WTC11 (cell line): ENCODE measurements at regions not wholly inside any gene's neighbourhood (a gene's known extent, or its start where the extent isn't known, plus 50 kb on each side); places are given as distances from the start of the nearest gene placed in this dataset.
"Not testable (repeated sequence)": the region's sequence is repeated elsewhere in the genome, so short reads cannot be mapped to it uniquely, and the experiment has no call there.

Source experiments
- ATAC-seq: fragments of 200-7000 bp; cut with Tn5 transposase; 2 replicates; pipeline ENCODE4 v1.10.0; 2021; ENCODE audit warnings: mild to moderate bottlenecking, moderate library complexity
- CTCF ChIA-PET: fragments of 300-600 bp; sonication (Branson Sonifier 250); formaldehyde crosslinking; loops from one replicate; lab custom pipeline; 2021; ENCODE audit warnings: antibody characterized with exemption; lab: Charles Lee
- POLR2A ChIA-PET: fragments of 350-600 bp; sonication (Branson Sonifier 250); formaldehyde crosslinking; loops from one replicate; lab custom pipeline; 2021; ENCODE audit warnings: antibody characterized with exemption; lab: Charles Lee
- DNase-seq: peaks from one replicate; pipeline ENCODE4 v3.0.0; 2021; ENCODE audit warnings: low spot score
- H3K27ac Mint-ChIP-seq: 2 replicates; pipeline ENCODE4 v1.8.0; 2021; ENCODE audit warnings: mixed read lengths
- H3K27me3 Mint-ChIP-seq: 2 replicates; pipeline ENCODE4 v1.8.0; 2021; ENCODE audit warnings: low read depth, mild to moderate bottlenecking, moderate library complexity, mixed read lengths
- H3K36me3 Mint-ChIP-seq: 2 replicates; pipeline ENCODE4 v1.8.0; 2021; ENCODE audit warnings: mixed read lengths
- H3K4me1 Mint-ChIP-seq: 2 replicates; pipeline ENCODE4 v1.8.0; 2022; ENCODE audit warnings: mixed read lengths
- H3K4me3 Mint-ChIP-seq: 2 replicates; pipeline ENCODE4 v1.8.0; 2021; ENCODE audit warnings: mild to moderate bottlenecking, moderate library complexity, mixed read lengths
- H3K9me3 Mint-ChIP-seq: 2 replicates; pipeline ENCODE4 v1.8.0; 2021; ENCODE audit warnings: mixed read lengths
- ELF4 ChIP-seq: sonication (generic); formaldehyde crosslinking; IDR thresholded peaks from 2 replicates; pipeline ENCODE4 v1.8.1; 2022; ENCODE audit warnings: low read depth, mild to moderate bottlenecking, moderate library complexity, missing genetic modification reagents
- ETV6 ChIP-seq: sonication (generic); formaldehyde crosslinking; IDR thresholded peaks from 2 replicates; pipeline ENCODE4 v1.8.1; 2022; ENCODE audit warnings: mild to moderate bottlenecking, missing genetic modification reagents
- FOXK1 ChIP-seq: sonication (generic); formaldehyde crosslinking; IDR thresholded peaks from 2 replicates; pipeline ENCODE4 v1.8.0; 2022; ENCODE audit warnings: mild to moderate bottlenecking, moderate library complexity, missing genetic modification reagents
- FOXP1 ChIP-seq: sonication (generic); formaldehyde crosslinking; IDR thresholded peaks from 2 replicates; pipeline ENCODE4 v1.8.0; 2022; ENCODE audit warnings: missing genetic modification reagents, mild to moderate bottlenecking, moderate library complexity, borderline replicate concordance
- GRHL2 ChIP-seq: fragments of 250-450 bp; sonication (Bioruptor Pico); IDR thresholded peaks from 2 replicates; pipeline ENCODE4 v1.8.0; 2022; ENCODE audit warnings: mild to moderate bottlenecking, moderate library complexity; ENCODE audit not compliant: insufficient replicate concordance, severe bottlenecking
- TP53 ChIP-seq: sonication (generic); formaldehyde crosslinking; IDR thresholded peaks from 2 replicates; pipeline ENCODE4 v1.8.1; 2023; ENCODE audit warnings: mild to moderate bottlenecking, missing genetic modification reagents
- USF2 ChIP-seq: sonication (generic); formaldehyde crosslinking; IDR thresholded peaks from 2 replicates; pipeline ENCODE4 v1.8.1; 2023; ENCODE audit warnings: mild to moderate bottlenecking, missing genetic modification reagents, moderate library complexity
- ZNF121 ChIP-seq: sonication (generic); formaldehyde crosslinking; IDR thresholded peaks from 2 replicates; pipeline ENCODE4 v1.8.0; 2023; ENCODE audit warnings: missing genetic modification reagents
- TF ChIP-seq, protein P1 (sequence below): sonication (generic); formaldehyde crosslinking; IDR thresholded peaks from 2 replicates; pipeline ENCODE4 v1.8.1; 2023; ENCODE audit warnings: mild to moderate bottlenecking, moderate library complexity, missing genetic modification reagents
- TF ChIP-seq, protein P2 (sequence below): sonication (generic); formaldehyde crosslinking; IDR thresholded peaks from 2 replicates; pipeline ENCODE4 v1.8.1; 2023; ENCODE audit warnings: mild to moderate bottlenecking, missing genetic modification reagents
- TF ChIP-seq, protein P3 (sequence below): sonication (generic); formaldehyde crosslinking; IDR thresholded peaks from 2 replicates; pipeline ENCODE4 v1.8.0; 2022; ENCODE audit warnings: mild to moderate bottlenecking, missing genetic modification reagents
- TF ChIP-seq, protein P4 (sequence below): sonication (generic); formaldehyde crosslinking; IDR thresholded peaks from 2 replicates; pipeline ENCODE4 v1.8.1; 2023; ENCODE audit warnings: mild to moderate bottlenecking, missing genetic modification reagents, borderline replicate concordance

- TF ChIP-seq, protein P1, sequence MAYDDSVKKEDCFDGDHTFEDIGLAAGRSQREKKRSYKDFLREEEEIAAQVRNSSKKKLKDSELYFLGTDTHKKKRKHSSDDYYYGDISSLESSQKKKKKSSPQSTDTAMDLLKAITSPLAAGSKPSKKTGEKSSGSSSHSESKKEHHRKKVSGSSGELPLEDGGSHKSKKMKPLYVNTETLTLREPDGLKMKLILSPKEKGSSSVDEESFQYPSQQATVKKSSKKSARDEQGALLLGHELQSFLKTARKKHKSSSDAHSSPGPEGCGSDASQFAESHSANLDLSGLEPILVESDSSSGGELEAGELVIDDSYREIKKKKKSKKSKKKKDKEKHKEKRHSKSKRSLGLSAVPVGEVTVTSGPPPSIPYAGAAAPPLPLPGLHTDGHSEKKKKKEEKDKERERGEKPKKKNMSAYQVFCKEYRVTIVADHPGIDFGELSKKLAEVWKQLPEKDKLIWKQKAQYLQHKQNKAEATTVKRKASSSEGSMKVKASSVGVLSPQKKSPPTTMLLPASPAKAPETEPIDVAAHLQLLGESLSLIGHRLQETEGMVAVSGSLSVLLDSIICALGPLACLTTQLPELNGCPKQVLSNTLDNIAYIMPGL (CRISPR knock-in tag), result no peak
- TF ChIP-seq FOXK1 (CRISPR knock-in tag) (no peak), GRHL2 (no peak), ETV6 (no peak), USF2 (CRISPR knock-in tag) (no peak), TP53 (no peak), FOXP1 (CRISPR knock-in tag) (no peak), ZNF121 (CRISPR knock-in tag) (no peak), ELF4 (no peak)
- TF ChIP-seq, protein P2, sequence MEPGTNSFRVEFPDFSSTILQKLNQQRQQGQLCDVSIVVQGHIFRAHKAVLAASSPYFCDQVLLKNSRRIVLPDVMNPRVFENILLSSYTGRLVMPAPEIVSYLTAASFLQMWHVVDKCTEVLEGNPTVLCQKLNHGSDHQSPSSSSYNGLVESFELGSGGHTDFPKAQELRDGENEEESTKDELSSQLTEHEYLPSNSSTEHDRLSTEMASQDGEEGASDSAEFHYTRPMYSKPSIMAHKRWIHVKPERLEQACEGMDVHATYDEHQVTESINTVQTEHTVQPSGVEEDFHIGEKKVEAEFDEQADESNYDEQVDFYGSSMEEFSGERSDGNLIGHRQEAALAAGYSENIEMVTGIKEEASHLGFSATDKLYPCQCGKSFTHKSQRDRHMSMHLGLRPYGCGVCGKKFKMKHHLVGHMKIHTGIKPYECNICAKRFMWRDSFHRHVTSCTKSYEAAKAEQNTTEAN (CRISPR knock-in tag), result no peak
- TF ChIP-seq, protein P3, sequence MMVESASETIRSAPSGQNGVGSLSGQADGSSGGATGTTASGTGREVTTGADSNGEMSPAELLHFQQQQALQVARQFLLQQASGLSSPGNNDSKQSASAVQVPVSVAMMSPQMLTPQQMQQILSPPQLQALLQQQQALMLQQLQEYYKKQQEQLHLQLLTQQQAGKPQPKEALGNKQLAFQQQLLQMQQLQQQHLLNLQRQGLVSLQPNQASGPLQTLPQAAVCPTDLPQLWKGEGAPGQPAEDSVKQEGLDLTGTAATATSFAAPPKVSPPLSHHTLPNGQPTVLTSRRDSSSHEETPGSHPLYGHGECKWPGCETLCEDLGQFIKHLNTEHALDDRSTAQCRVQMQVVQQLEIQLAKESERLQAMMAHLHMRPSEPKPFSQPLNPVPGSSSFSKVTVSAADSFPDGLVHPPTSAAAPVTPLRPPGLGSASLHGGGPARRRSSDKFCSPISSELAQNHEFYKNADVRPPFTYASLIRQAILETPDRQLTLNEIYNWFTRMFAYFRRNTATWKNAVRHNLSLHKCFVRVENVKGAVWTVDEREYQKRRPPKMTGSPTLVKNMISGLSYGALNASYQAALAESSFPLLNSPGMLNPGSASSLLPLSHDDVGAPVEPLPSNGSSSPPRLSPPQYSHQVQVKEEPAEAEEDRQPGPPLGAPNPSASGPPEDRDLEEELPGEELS (CRISPR knock-in tag), result no peak
- TF ChIP-seq, all 79 proteins: peak for 0
Observed at GRCh38 chr4:158395889-158396288, 125.8 kb upstream of the RXFP1 start (continued).

GRCh38 chr4:158397781-158398180, 123.9 kb upstream of the RXFP1 start:
- H3K27ac Mint-ChIP-seq, result no peak overlapping the region
- no peaks in the 10 kb centered on the region for H3K27me3 Mint-ChIP-seq
- DNase-seq (no peak), ATAC-seq (no peak)
- no peaks in the 10 kb centered on the region for H3K36me3 Mint-ChIP-seq
- TF ChIP-seq, protein P4, sequence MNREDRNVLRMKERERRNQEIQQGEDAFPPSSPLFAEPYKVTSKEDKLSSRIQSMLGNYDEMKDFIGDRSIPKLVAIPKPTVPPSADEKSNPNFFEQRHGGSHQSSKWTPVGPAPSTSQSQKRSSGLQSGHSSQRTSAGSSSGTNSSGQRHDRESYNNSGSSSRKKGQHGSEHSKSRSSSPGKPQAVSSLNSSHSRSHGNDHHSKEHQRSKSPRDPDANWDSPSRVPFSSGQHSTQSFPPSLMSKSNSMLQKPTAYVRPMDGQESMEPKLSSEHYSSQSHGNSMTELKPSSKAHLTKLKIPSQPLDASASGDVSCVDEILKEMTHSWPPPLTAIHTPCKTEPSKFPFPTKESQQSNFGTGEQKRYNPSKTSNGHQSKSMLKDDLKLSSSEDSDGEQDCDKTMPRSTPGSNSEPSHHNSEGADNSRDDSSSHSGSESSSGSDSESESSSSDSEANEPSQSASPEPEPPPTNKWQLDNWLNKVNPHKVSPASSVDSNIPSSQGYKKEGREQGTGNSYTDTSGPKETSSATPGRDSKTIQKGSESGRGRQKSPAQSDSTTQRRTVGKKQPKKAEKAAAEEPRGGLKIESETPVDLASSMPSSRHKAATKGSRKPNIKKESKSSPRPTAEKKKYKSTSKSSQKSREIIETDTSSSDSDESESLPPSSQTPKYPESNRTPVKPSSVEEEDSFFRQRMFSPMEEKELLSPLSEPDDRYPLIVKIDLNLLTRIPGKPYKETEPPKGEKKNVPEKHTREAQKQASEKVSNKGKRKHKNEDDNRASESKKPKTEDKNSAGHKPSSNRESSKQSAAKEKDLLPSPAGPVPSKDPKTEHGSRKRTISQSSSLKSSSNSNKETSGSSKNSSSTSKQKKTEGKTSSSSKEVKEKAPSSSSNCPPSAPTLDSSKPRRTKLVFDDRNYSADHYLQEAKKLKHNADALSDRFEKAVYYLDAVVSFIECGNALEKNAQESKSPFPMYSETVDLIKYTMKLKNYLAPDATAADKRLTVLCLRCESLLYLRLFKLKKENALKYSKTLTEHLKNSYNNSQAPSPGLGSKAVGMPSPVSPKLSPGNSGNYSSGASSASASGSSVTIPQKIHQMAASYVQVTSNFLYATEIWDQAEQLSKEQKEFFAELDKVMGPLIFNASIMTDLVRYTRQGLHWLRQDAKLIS (CRISPR knock-in tag), result no peak
- H3K4me1 Mint-ChIP-seq, result no peaks in the 10 kb centered on the region
- ChIA-PET POLR2A (no interaction called here), CTCF (no interaction called here)
- no peak overlapping the region for H3K4me3 Mint-ChIP-seq
- H3K9me3 Mint-ChIP-seq, result 0 out of 2 replicates have a peak, but pooled peaks cover 2% of the 10 kb centered on the region

DNA sequence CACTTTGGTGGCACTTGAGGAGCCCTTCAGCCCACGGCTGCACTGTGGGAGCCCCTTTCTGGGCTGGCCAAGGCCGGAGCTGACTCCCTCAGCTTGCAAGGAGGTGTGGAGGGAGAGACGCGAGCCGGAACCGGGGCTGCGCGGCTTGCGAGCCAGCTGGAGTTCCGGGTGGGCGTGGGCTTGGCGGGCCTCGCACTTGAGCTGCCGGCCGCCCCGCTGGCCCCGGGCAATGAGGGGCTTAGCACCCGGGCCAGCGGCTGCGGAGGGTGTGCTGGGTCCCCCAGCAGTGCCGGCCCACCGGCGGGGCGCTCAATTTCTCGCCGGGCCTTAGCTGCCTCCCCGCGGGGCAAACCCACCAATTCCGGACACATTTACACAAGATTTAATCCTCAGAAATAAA, 113.7 kb upstream of the RXFP1 start:
- H3K27me3 Mint-ChIP-seq, DNase-seq, H3K4me3 Mint-ChIP-seq, H3K36me3 Mint-ChIP-seq, ATAC-seq, H3K27ac Mint-ChIP-seq, H3K4me1 Mint-ChIP-seq, POLR2A ChIA-PET: not testable (repeated sequence)
- CTCF ChIA-PET, result interaction anchor here (0.7 kb wide), 1 partner anchor 399 kb away, joined by 3 read pairs; no protein-coding TSS in a partner anchor
- H3K9me3 Mint-ChIP-seq, result peaks cover 13% of the 10 kb centered on the region
